ENCODE measurements at regions not wholly inside any gene's neighbourhood (a gene's known extent, or its start where the extent isn't known, plus 50 kb on each side); places are given as distances from the start of the nearest gene placed in this dataset.

- TF ChIP-seq CTCF (IDR thresholded peaks at IDR 0.05; ENCODE audit: low read depth, low read length) (no peak), POLR2A (IDR thresholded peaks at IDR 0.05; ENCODE audit: extremely low read depth, insufficient read length) (no peak), MAX (IDR thresholded peaks at IDR 0.05; ENCODE audit: low read depth, low read length) (no peak), MYC (IDR thresholded peaks at IDR 0.05; ENCODE audit: low read depth, low read length) (no peak)
Observed at GRCh38 chr10:121128164-121128563, 277.0 kb downstream of the WDR11 start.
